ENCODE measurements at regions not wholly inside any gene's neighbourhood (a gene's known extent, or its start where the extent isn't known, plus 50 kb on each side); places are given as distances from the start of the nearest gene placed in this dataset.

DNA sequence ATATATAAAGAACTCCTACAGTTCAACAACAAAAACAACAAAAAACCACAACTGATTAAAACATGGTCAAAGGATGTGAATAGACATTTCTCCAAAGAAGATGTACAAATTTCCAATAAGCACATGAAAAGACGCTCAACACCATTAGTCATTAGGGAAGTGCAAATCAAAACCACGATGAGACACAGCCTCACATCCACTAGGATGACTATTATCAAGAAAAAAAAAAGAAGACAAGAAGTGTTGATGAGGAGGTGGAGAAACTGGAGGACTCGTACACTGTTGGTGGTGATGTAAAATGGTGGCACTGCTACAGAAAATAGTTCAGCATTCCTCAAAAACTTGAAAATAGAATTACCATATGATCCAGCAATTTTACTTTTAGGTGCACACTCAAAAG lies 61.0 kb upstream of the SOX1 start:
- no CpG with 5 or more reads among the region's 3 CpGs for whole genome bisulfite sequencing, 2 experiments (ENCODE audit: insufficient coverage in 2 of 2)
- H3K36me3 ChIP-seq (ENCODE audit: control insufficient read depth, insufficient read depth, low read length), result no peaks in the 10 kb centered on the region

DNA sequence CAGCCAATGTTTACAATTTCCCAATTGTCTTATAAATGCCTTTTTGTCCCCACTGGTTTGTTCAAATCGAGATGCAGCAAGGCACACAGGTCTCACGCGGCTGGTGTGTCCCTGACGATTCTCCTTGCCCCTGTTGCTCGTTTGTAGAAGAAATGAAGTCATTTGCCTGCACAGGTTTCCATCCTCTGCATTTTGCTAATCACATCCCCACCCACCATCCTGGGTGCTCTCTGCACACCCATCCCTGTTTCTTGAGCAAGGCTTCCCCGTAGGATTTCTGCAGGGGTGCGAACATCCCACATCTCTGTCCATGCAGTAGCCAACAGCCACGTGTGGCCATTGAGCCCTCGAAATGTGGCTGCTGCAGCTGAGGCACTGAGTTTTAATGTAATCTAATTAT lies 59.8 kb upstream of the SOX1 start:
- H3K27ac ChIP-seq (ENCODE audit: low read depth, low read length, severe bottlenecking), result no peak overlapping the region
- no peak overlapping the region for H3K4me3 ChIP-seq (ENCODE audit: extremely low read depth, insufficient read depth, low read length, poor library complexity, severe bottlenecking)
- no peaks in the 10 kb centered on the region for H3K4me1 ChIP-seq (ENCODE audit: control insufficient read depth, insufficient read depth, low read length, poor library complexity, severe bottlenecking)
- 88 to 94% methylated on average over 6 of the region's 9 CpGs for WGBS, 2 experiments (ENCODE audit: insufficient coverage in 2 of 2)
- H3K36me3 ChIP-seq (ENCODE audit: control insufficient read depth, insufficient read depth, low read length), result no peaks in the 10 kb centered on the region
- peaks cover 4% of the 10 kb centered on the region for H3K9me3 ChIP-seq (ENCODE audit: control insufficient read depth, low read length)

More for the DNA sequence above, 61.0 kb upstream of the SOX1 start:
- H3K4me1 ChIP-seq (ENCODE audit: control insufficient read depth, insufficient read depth, low read length, poor library complexity, severe bottlenecking), result no peaks in the 10 kb centered on the region
- no peak overlapping the region for H3K27ac ChIP-seq (ENCODE audit: low read depth, low read length, severe bottlenecking)
- peaks cover 4% of the 10 kb centered on the region for H3K9me3 ChIP-seq (ENCODE audit: control insufficient read depth, low read length)
- H3K4me3 ChIP-seq (ENCODE audit: extremely low read depth, insufficient read depth, low read length, poor library complexity, severe bottlenecking), result no peak overlapping the region

DNA sequence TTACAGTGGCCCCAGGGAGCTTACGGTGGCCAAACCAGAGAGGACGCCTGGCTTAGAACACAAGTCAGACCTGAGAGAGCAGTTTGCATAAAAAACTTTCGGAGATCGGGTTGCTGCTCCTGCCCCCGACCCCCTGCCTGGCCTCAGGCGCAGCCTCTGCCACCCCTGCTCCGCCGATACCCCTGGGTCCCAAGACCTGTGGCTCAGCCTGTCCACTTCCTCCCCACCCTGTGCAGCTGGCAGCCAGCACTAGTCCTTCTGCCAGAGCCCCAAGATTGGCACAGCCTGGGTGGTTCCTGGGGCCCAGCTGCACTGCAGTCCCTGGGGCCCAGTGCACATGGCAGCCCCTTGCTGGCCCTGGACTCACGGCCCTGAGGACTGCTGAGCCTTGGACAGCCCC lies 56.2 kb upstream of the SOX1 start:
- Histone ChIP-seq H3K4me1 (ENCODE audit: control insufficient read depth, insufficient read depth, low read length, poor library complexity, severe bottlenecking) (no peaks in the 10 kb centered on the region), H3K4me3 (ENCODE audit: extremely low read depth, insufficient read depth, low read length, poor library complexity, severe bottlenecking) (no peak overlapping the region), H3K27ac (ENCODE audit: low read depth, low read length, severe bottlenecking) (no peak overlapping the region), H3K36me3 (ENCODE audit: control insufficient read depth, insufficient read depth, low read length) (no peaks in the 10 kb centered on the region), H3K9me3 (ENCODE audit: control insufficient read depth, low read length) (peaks cover 4% of the 10 kb centered on the region)
- WGBS, 2 experiments (ENCODE audit: insufficient coverage in 2 of 2), result 90 to 92% methylated on average over 7 to 9 of the region's 9 CpGs

DNA sequence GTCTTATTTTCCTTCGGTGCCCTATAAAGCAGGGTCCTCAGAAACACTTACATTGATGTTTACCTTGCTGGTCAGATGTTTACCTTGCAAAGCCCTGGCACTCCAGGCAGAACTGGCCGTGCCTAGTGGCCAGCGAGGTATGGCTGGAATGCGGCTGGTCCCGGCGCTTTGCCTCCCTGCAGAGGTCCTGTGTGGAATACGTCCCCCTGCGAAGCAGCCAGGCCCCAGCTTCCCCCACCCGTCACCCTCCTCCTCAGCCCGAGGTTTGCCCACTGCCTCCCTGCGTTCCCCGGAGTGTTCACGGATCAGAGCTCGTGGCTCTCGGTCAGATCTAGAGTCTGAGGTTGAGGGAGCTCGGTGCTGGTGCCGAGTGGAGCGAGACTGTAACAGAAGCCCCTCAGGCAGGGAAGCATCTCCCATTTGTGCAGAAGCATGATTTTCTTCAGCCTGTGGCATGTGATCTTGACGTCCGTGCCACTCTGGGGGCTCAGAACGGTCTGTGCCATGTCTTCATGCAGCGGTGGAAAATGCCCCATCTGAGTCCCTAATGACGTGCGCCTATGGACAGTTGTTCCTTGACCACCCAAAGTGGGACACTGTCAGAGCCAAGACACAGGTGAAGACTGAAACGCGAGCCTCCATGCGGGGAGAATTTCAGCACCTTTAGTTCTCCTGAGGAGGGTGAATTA lies 54.8 kb upstream of the SOX1 start:
- WGBS, 2 experiments (ENCODE audit: insufficient coverage in 2 of 2), result 76 to 82% methylated on average over 22 to 27 of the region's 27 CpGs
- no peaks in the 10 kb centered on the region for H3K36me3 ChIP-seq (ENCODE audit: control insufficient read depth, insufficient read depth, low read length)
- no peak overlapping the region for H3K4me3 ChIP-seq (ENCODE audit: extremely low read depth, insufficient read depth, low read length, poor library complexity, severe bottlenecking)
- no peaks in the 10 kb centered on the region for H3K9me3 ChIP-seq (ENCODE audit: control insufficient read depth, low read length)
- H3K27ac ChIP-seq (ENCODE audit: low read depth, low read length, severe bottlenecking), result no peak overlapping the region
- no peaks in the 10 kb centered on the region for H3K4me1 ChIP-seq (ENCODE audit: control insufficient read depth, insufficient read depth, low read length, poor library complexity, severe bottlenecking)

DNA sequence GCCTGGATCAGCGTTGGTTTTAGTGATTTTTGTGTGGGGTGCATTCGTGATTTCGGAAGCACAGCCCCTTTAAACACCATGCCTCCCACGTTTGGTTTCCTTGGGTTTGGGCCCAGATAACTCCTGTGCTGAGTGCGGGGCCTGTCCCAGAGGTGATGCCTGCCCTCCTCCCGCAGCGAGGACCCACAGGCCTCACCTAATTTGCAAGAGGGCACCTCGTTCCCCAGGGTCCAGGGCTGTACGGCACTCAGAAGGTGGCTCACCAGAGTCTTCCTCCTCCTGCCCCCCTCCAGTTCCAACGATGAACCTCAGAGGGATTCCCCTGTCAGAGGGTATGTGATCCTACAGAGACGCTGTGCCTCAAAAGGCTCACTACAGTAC lies 54.3 kb upstream of the SOX1 start:
- H3K4me1 ChIP-seq (ENCODE audit: control insufficient read depth, insufficient read depth, low read length, poor library complexity, severe bottlenecking), result no peaks in the 10 kb centered on the region
- WGBS, 2 experiments (ENCODE audit: insufficient coverage in 2 of 2), result 81 to 86% methylated on average over 4 to 7 of the region's 11 CpGs
- no peaks in the 10 kb centered on the region for H3K36me3 ChIP-seq (ENCODE audit: control insufficient read depth, insufficient read depth, low read length)
- H3K4me3 ChIP-seq (ENCODE audit: extremely low read depth, insufficient read depth, low read length, poor library complexity, severe bottlenecking), result no peak overlapping the region
- H3K9me3 ChIP-seq (ENCODE audit: control insufficient read depth, low read length), result no peaks in the 10 kb centered on the region
- H3K27ac ChIP-seq (ENCODE audit: low read depth, low read length, severe bottlenecking), result no peak overlapping the region

DNA sequence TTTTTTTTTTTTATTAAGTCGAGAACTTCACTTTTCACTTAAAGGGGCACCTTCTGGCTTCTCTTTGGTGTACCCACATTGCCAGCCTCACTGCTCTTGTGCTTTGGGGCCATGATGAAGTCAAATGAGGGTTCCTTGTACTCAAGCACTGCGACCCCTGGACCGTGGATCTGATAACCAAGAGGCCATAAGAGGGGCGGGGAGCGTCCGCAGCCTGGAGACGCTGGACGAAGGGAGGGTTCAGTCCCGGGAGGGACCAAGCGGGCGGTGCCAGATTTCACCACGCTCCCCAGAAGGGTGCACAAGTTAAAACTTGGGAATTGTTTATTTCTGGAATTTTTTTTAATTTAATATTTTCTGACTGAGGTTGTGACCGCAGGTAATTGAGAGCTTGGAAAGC lies 53.3 kb upstream of the SOX1 start:
- H3K27ac ChIP-seq (ENCODE audit: low read depth, low read length, severe bottlenecking), result no peak overlapping the region
- H3K4me1 ChIP-seq (ENCODE audit: control insufficient read depth, insufficient read depth, low read length, poor library complexity, severe bottlenecking), result no peaks in the 10 kb centered on the region
- 87 to 96% methylated on average over 9 to 11 of the region's 13 CpGs for WGBS, 2 experiments (ENCODE audit: insufficient coverage in 2 of 2)
- H3K9me3 ChIP-seq (ENCODE audit: control insufficient read depth, low read length), result no peaks in the 10 kb centered on the region
- H3K36me3 ChIP-seq (ENCODE audit: control insufficient read depth, insufficient read depth, low read length), result no peaks in the 10 kb centered on the region
- H3K4me3 ChIP-seq (ENCODE audit: extremely low read depth, insufficient read depth, low read length, poor library complexity, severe bottlenecking), result no peak overlapping the region

DNA sequence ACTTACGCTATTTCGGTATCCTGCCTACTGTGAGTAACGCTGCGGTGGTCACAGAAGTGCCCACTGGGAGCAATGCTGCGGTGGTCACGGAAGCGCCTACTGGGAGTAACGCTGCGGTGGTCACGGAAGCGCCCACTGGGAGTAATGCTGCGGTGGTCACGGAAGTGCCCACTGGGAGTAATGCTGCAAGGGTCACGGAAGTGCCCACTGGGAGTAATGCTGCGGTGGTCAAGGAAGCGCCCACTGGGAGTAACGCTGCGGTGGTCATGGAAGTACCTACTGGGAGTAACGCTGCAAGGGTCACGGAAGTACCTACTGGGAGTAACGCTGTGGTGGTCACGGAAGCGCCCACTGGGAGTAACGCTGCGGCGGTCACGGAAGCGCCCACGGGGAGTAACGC lies 52.1 kb upstream of the SOX1 start:
- H3K4me1 ChIP-seq (ENCODE audit: control insufficient read depth, insufficient read depth, low read length, poor library complexity, severe bottlenecking), result no peaks in the 10 kb centered on the region
- H3K27ac ChIP-seq (ENCODE audit: low read depth, low read length, severe bottlenecking), result no peak overlapping the region
- no peaks in the 10 kb centered on the region for H3K36me3 ChIP-seq (ENCODE audit: control insufficient read depth, insufficient read depth, low read length)
- no peak overlapping the region for H3K4me3 ChIP-seq (ENCODE audit: extremely low read depth, insufficient read depth, low read length, poor library complexity, severe bottlenecking)
- no peaks in the 10 kb centered on the region for H3K9me3 ChIP-seq (ENCODE audit: control insufficient read depth, low read length)
- WGBS, 2 experiments (ENCODE audit: insufficient coverage in 2 of 2), result 65 to 66% methylated on average over 12 to 14 of the region's 30 CpGs
